ENCODE measurements at regions not wholly inside any gene's neighbourhood (a gene's known extent, or its start where the extent isn't known, plus 50 kb on each side); places are given as distances from the start of the nearest gene placed in this dataset.

- no peaks in the 10 kb centered on the region for H3F3A ChIP-seq (ENCODE audit: insufficient read depth)
- WGBS, 2 experiments (ENCODE audit: low coverage in 1 of 2, low lambda C conversion rate in 2 of 2, missing lambda C conversion rate in 2 of 2), result 22 to 29% methylated on average over 6 of the region's 6 CpGs
- no peak overlapping the region for H3K4me2 ChIP-seq (ENCODE audit: unreplicated experiment)
- no peak overlapping the region for H3K9ac ChIP-seq
- no peaks in the 10 kb centered on the region for H3K79me2 ChIP-seq (ENCODE audit: insufficient read depth)
- no peak overlapping the region for H3K27ac ChIP-seq
- no peaks in the 10 kb centered on the region for H3K9me2 ChIP-seq (ENCODE audit: insufficient read depth)
- H3K27me3 ChIP-seq (replicated peaks; ENCODE audit: insufficient read depth), result no peaks in the 10 kb centered on the region
- H3K36me3 ChIP-seq (ENCODE audit: low read depth), result no peaks in the 10 kb centered on the region
- in situ Hi-C loops (cut with MboI), result no loop called here
- no peak overlapping the region for H3K4me3 ChIP-seq
- H4K20me1 ChIP-seq (ENCODE audit: insufficient read depth), result no peaks in the 10 kb centered on the region
- TF ChIP-seq EZH2 (IDR thresholded peaks at IDR 0.05; ENCODE audit: insufficient read depth, poor library complexity, severe bottlenecking) (no peak), EZH2phosphoT487 (IDR thresholded peaks at IDR 0.05; ENCODE audit: insufficient read depth, low read depth) (no peak)
- H2AFZ ChIP-seq, result no peak overlapping the region
- no peak for DNase-seq
- H3K9me3 ChIP-seq (ENCODE audit: low read depth), result no peaks in the 10 kb centered on the region
- H3K4me1 ChIP-seq (ENCODE audit: insufficient read depth), result no peaks in the 10 kb centered on the region
These were observed 292.2 kb downstream of the NR2F2 start for GRCh38 chr15:96622714-96623113.

GRCh38 chr15:96625256-96625655 is 294.8 kb downstream of the NR2F2 start:
- Histone ChIP-seq H2AFZ (no peak overlapping the region), H3K9me2 (ENCODE audit: insufficient read depth) (no peaks in the 10 kb centered on the region), H3K4me3 (no peak overlapping the region), H4K20me1 (ENCODE audit: insufficient read depth) (no peaks in the 10 kb centered on the region), H3K27me3 (replicated peaks; ENCODE audit: insufficient read depth) (no peaks in the 10 kb centered on the region), H3K27ac (no peak overlapping the region), H3K9me3 (ENCODE audit: low read depth) (no peaks in the 10 kb centered on the region), H3K4me2 (ENCODE audit: unreplicated experiment) (no peak overlapping the region), H3K9ac (no peak overlapping the region), H3K36me3 (ENCODE audit: low read depth) (no peaks in the 10 kb centered on the region), H3K4me1 (ENCODE audit: insufficient read depth) (no peaks in the 10 kb centered on the region), H3K79me2 (ENCODE audit: insufficient read depth) (no peaks in the 10 kb centered on the region), H3F3A (ENCODE audit: insufficient read depth) (no peaks in the 10 kb centered on the region)
- 28 to 34% methylated on average over 4 of the region's 4 CpGs for WGBS, 2 experiments (ENCODE audit: low coverage in 1 of 2, low lambda C conversion rate in 2 of 2, missing lambda C conversion rate in 2 of 2)
- in situ Hi-C loops (cut with MboI), result no loop called here
- TF ChIP-seq EZH2phosphoT487 (IDR thresholded peaks at IDR 0.05; ENCODE audit: insufficient read depth, low read depth), result no peak
- no peak for TF ChIP-seq EZH2 (IDR thresholded peaks at IDR 0.05; ENCODE audit: insufficient read depth, poor library complexity, severe bottlenecking)
- no peak for DNase-seq

- in situ Hi-C loops (cut with MboI), result no loop called here
- H3K27ac ChIP-seq, result no peak overlapping the region
- no peak overlapping the region for H3K4me3 ChIP-seq
- H3K9ac ChIP-seq, result no peak overlapping the region
- H4K20me1 ChIP-seq (ENCODE audit: insufficient read depth), result no peaks in the 10 kb centered on the region
- H3K9me2 ChIP-seq (ENCODE audit: insufficient read depth), result no peaks in the 10 kb centered on the region
- no peaks in the 10 kb centered on the region for H3K27me3 ChIP-seq (replicated peaks; ENCODE audit: insufficient read depth)
- no peaks in the 10 kb centered on the region for H3F3A ChIP-seq (ENCODE audit: insufficient read depth)
- no peak overlapping the region for H3K4me2 ChIP-seq (ENCODE audit: unreplicated experiment)
- DNase-seq, result no peak
- H2AFZ ChIP-seq, result no peak overlapping the region
- TF ChIP-seq EZH2phosphoT487 (IDR thresholded peaks at IDR 0.05; ENCODE audit: insufficient read depth, low read depth) (no peak), EZH2 (IDR thresholded peaks at IDR 0.05; ENCODE audit: insufficient read depth, poor library complexity, severe bottlenecking) (no peak)
- H3K79me2 ChIP-seq (ENCODE audit: insufficient read depth), result no peaks in the 10 kb centered on the region
- no peaks in the 10 kb centered on the region for H3K36me3 ChIP-seq (ENCODE audit: low read depth)
- 36 to 41% methylated on average over 13 of the region's 13 CpGs for whole genome bisulfite sequencing, 2 experiments (ENCODE audit: low coverage in 1 of 2, low lambda C conversion rate in 2 of 2, missing lambda C conversion rate in 2 of 2)
- no peaks in the 10 kb centered on the region for H3K4me1 ChIP-seq (ENCODE audit: insufficient read depth)
- no peaks in the 10 kb centered on the region for H3K9me3 ChIP-seq (ENCODE audit: low read depth)
These were observed 296.6 kb downstream of the NR2F2 start for GRCh38 chr15:96627031-96627568.

GRCh38 chr15:96629511-96629910 is 299.0 kb downstream of the NR2F2 start:
- Histone ChIP-seq H3K27ac (no peak overlapping the region), H3K9me2 (ENCODE audit: insufficient read depth) (no peaks in the 10 kb centered on the region), H3K4me2 (ENCODE audit: unreplicated experiment) (no peak overlapping the region), H3K27me3 (replicated peaks; ENCODE audit: insufficient read depth) (no peaks in the 10 kb centered on the region), H2AFZ (no peak overlapping the region), H3F3A (ENCODE audit: insufficient read depth) (no peaks in the 10 kb centered on the region), H3K4me3 (no peak overlapping the region), H3K9me3 (ENCODE audit: low read depth) (no peaks in the 10 kb centered on the region), H3K36me3 (ENCODE audit: low read depth) (no peaks in the 10 kb centered on the region), H3K4me1 (ENCODE audit: insufficient read depth) (no peaks in the 10 kb centered on the region), H4K20me1 (ENCODE audit: insufficient read depth) (no peaks in the 10 kb centered on the region), H3K79me2 (ENCODE audit: insufficient read depth) (no peaks in the 10 kb centered on the region), H3K9ac (no peak overlapping the region)
- no peak for DNase-seq
- 2 to 5% methylated on average over 4 of the region's 4 CpGs for WGBS, 2 experiments (ENCODE audit: low coverage in 1 of 2, low lambda C conversion rate in 2 of 2, missing lambda C conversion rate in 2 of 2)
- in situ Hi-C loops (cut with MboI), result no loop called here
- TF ChIP-seq EZH2phosphoT487 (IDR thresholded peaks at IDR 0.05; ENCODE audit: insufficient read depth, low read depth), result no peak
- TF ChIP-seq EZH2 (IDR thresholded peaks at IDR 0.05; ENCODE audit: insufficient read depth, poor library complexity, severe bottlenecking), result no peak

GRCh38 chr15:96638793-96639192 is 308.3 kb downstream of the NR2F2 start:
- TF ChIP-seq EZH2 (IDR thresholded peaks at IDR 0.05; ENCODE audit: insufficient read depth, poor library complexity, severe bottlenecking) (no peak), EZH2phosphoT487 (IDR thresholded peaks at IDR 0.05; ENCODE audit: insufficient read depth, low read depth) (no peak)
- Histone ChIP-seq H3K4me1 (ENCODE audit: insufficient read depth) (no peaks in the 10 kb centered on the region), H2AFZ (no peak overlapping the region), H3K36me3 (ENCODE audit: low read depth) (no peaks in the 10 kb centered on the region), H3K4me3 (no peak overlapping the region), H3K9me2 (ENCODE audit: insufficient read depth) (no peaks in the 10 kb centered on the region), H4K20me1 (ENCODE audit: insufficient read depth) (no peaks in the 10 kb centered on the region), H3K27ac (no peak overlapping the region), H3K27me3 (replicated peaks; ENCODE audit: insufficient read depth) (no peaks in the 10 kb centered on the region), H3K79me2 (ENCODE audit: insufficient read depth) (no peaks in the 10 kb centered on the region), H3K4me2 (ENCODE audit: unreplicated experiment) (no peak overlapping the region), H3K9ac (no peak overlapping the region), H3K9me3 (ENCODE audit: low read depth) (no peaks in the 10 kb centered on the region), H3F3A (ENCODE audit: insufficient read depth) (no peaks in the 10 kb centered on the region)
- in situ Hi-C loops (cut with MboI), result no loop called here
- 9 to 32% methylated on average over 1 of the region's 1 CpG for WGBS, 2 experiments (ENCODE audit: low coverage in 1 of 2, low lambda C conversion rate in 2 of 2, missing lambda C conversion rate in 2 of 2)
- no peak for DNase-seq

All from GM23248 (cell line).